Astrocyte (in vitro differentiated cells and primary cell): ENCODE measurements at regions not wholly inside any gene's neighbourhood (a gene's known extent, or its start where the extent isn't known, plus 50 kb on each side); places are given as distances from the start of the nearest gene placed in this dataset.

Experiments
- DNase-seq: peaks from one replicate; pipeline ENCODE4 v3.0.0-alpha.2; 2010; ENCODE audit warnings: low read depth
- FAIRE-seq: peaks from 2 replicates; lab custom pipeline; 2011; peaks lifted over from hg19 to GRCh38; lab: Jason Lieb, UNC
- H2AFZ ChIP-seq: 2 replicates; pipeline ENCODE4 v1.6.0; 2012; ENCODE audit warnings: low read depth, low read length, inconsistent platforms
- H3K27ac ChIP-seq: 2 replicates; pipeline ENCODE4 v1.5.1; 2011; ENCODE audit warnings: low read depth, low read length, inconsistent platforms
- H3K27me3 ChIP-seq: 2 replicates; pipeline ENCODE4 v1.6.0; 2011; ENCODE audit warnings: low read length, inconsistent platforms; ENCODE audit not compliant: insufficient read depth
- H3K36me3 ChIP-seq: 2 replicates; pipeline ENCODE4 v1.5.1; 2011; ENCODE audit warnings: low read length, inconsistent platforms; ENCODE audit not compliant: insufficient read depth
- H3K4me1 ChIP-seq: 2 replicates; pipeline ENCODE4 v1.5.1; 2011; ENCODE audit warnings: low read length, inconsistent platforms; ENCODE audit not compliant: insufficient read depth
- H3K4me2 ChIP-seq: 2 replicates; pipeline ENCODE4 v1.6.0; 2012; ENCODE audit warnings: low read length, inconsistent platforms
- H3K4me3 ChIP-seq: 2 replicates; pipeline ENCODE4 v1.5.1; 2011; ENCODE audit warnings: low read depth, mild to moderate bottlenecking, low read length, inconsistent platforms; ENCODE audit not compliant: insufficient read depth
- H3K79me2 ChIP-seq: 2 replicates; pipeline ENCODE4 v1.6.0; 2012; ENCODE audit warnings: mild to moderate bottlenecking, low read length, inconsistent platforms; ENCODE audit not compliant: insufficient read depth
- H3K9ac ChIP-seq: 2 replicates; pipeline ENCODE4 v1.6.0; 2012; ENCODE audit warnings: mild to moderate bottlenecking, low read length, inconsistent platforms
- H3K9me3 ChIP-seq: 2 replicates; pipeline ENCODE4 v1.5.1; 2012; ENCODE audit warnings: low read depth, mild to moderate bottlenecking, low read length, inconsistent platforms; ENCODE audit not compliant: insufficient read depth
- H4K20me1 ChIP-seq: 2 replicates; pipeline ENCODE4 v1.6.0; 2012; ENCODE audit warnings: low read length, inconsistent platforms; ENCODE audit not compliant: insufficient read depth
- H3K27ac Mint-ChIP-seq: one replicate; pipeline ENCODE4 v1.8.0; 2021; ENCODE audit warnings: mild to moderate bottlenecking, mixed read lengths; ENCODE audit not compliant: unreplicated experiment
- H3K27me3 Mint-ChIP-seq: one replicate; pipeline ENCODE4 v1.8.0; 2021; ENCODE audit warnings: low read depth, mixed read lengths; ENCODE audit not compliant: unreplicated experiment
- H3K36me3 Mint-ChIP-seq: one replicate; pipeline ENCODE4 v1.8.0; 2021; ENCODE audit warnings: low read depth, mixed read lengths; ENCODE audit not compliant: unreplicated experiment
- H3K4me1 Mint-ChIP-seq: one replicate; pipeline ENCODE4 v1.8.0; 2021; ENCODE audit warnings: low read depth, mixed read lengths; ENCODE audit not compliant: unreplicated experiment
- H3K4me3 Mint-ChIP-seq: one replicate; pipeline ENCODE4 v1.8.0; 2021; ENCODE audit warnings: mild to moderate bottlenecking, moderate library complexity, mixed read lengths; ENCODE audit not compliant: unreplicated experiment
- H3K9me3 Mint-ChIP-seq: one replicate; pipeline ENCODE4 v1.8.0; 2021; ENCODE audit warnings: mild to moderate bottlenecking, mixed read lengths; ENCODE audit not compliant: unreplicated experiment
- CTCF ChIP-seq: IDR thresholded peaks from 2 replicates; pipeline ENCODE4 v1.5.1; 2011; ENCODE audit warnings: low read depth, mild to moderate bottlenecking, inconsistent platforms, low read length, moderate library complexity; ENCODE audit not compliant: insufficient read depth
- EZH2 ChIP-seq: IDR thresholded peaks from 2 replicates; pipeline ENCODE4 v1.6.1; 2012; ENCODE audit warnings: mild to moderate bottlenecking, low read length, inconsistent platforms; ENCODE audit not compliant: insufficient read depth

GRCh38 chr20:24738058-24738775 is 210.9 kb upstream of the CST7 start:
- no peak for FAIRE-seq
- no peaks in the 10 kb centered on the region for H3K36me3 Mint-ChIP-seq
- H2AFZ ChIP-seq: no peak overlapping the region
- H3K9me3 Mint-ChIP-seq: no peaks in the 10 kb centered on the region
- H3K79me2 ChIP-seq: no peaks in the 10 kb centered on the region
- no peaks in the 10 kb centered on the region for H3K4me1 Mint-ChIP-seq
- no peak overlapping the region for H3K9ac ChIP-seq
- no peaks in the 10 kb centered on the region for H3K36me3 ChIP-seq
- H3K27me3 ChIP-seq: no peaks in the 10 kb centered on the region
- TF ChIP-seq CTCF (no peak), EZH2 (no peak)
- H3K4me1 ChIP-seq: peaks cover 3% of the 10 kb centered on the region
- H3K4me2 ChIP-seq: no peak overlapping the region
- H3K27ac ChIP-seq: no peak overlapping the region
- DNase-seq: no peak
- H3K4me3 ChIP-seq: no peak overlapping the region
- no peaks in the 10 kb centered on the region for H4K20me1 ChIP-seq
- H3K27me3 Mint-ChIP-seq: peaks cover 24% of the 10 kb centered on the region
- H3K9me3 ChIP-seq: no peaks in the 10 kb centered on the region
- no peak overlapping the region for H3K4me3 Mint-ChIP-seq
- H3K27ac Mint-ChIP-seq: no peak overlapping the region

GRCh38 chr20:24738981-24739633 is 210.0 kb upstream of the CST7 start:
- Histone ChIP-seq H2AFZ (no peak overlapping the region), H3K9ac (no peak overlapping the region), H3K9me3 (no peaks in the 10 kb centered on the region), H3K4me1 (peaks cover 3% of the 10 kb centered on the region), H3K27ac (no peak overlapping the region), H3K79me2 (no peaks in the 10 kb centered on the region), H3K4me2 (no peak overlapping the region), H3K27me3 (no peaks in the 10 kb centered on the region), H3K36me3 (no peaks in the 10 kb centered on the region), H4K20me1 (no peaks in the 10 kb centered on the region), H3K4me3 (no peak overlapping the region)
- no peak overlapping the region for H3K27ac Mint-ChIP-seq
- peaks cover 19% of the 10 kb centered on the region for H3K27me3 Mint-ChIP-seq
- H3K4me1 Mint-ChIP-seq: no peaks in the 10 kb centered on the region
- H3K4me3 Mint-ChIP-seq: no peak overlapping the region
- no peak for TF ChIP-seq EZH2
- TF ChIP-seq CTCF: no peak
- no peaks in the 10 kb centered on the region for H3K9me3 Mint-ChIP-seq
- FAIRE-seq (no peak), DNase-seq (no peak)
- H3K36me3 Mint-ChIP-seq: no peaks in the 10 kb centered on the region

DNA sequence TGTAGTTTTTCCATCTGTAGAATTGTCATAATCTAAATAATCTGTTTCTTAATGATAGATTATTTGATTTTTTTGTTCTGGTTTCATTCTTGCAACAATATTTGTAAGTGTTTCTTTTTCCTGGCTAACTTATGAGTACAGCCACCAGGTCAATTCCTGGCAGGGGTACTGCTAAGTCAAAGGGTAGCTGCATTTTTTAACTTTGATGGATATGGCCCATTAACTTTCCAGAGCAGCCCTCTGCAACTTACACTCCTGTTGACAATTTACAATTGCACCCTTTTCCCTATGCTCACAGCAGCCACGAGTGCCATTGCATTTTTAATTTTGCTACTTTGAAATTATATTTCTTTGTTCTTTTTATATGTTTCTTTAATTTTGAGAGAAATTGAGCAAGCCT is 209.3 kb upstream of the CST7 start:
- Histone ChIP-seq H3K27ac (no peak overlapping the region), H3K9me3 (no peaks in the 10 kb centered on the region), H3K4me3 (no peak overlapping the region), H3K79me2 (no peaks in the 10 kb centered on the region), H2AFZ (no peak overlapping the region), H3K36me3 (no peaks in the 10 kb centered on the region), H3K4me2 (no peak overlapping the region), H3K4me1 (peaks cover 3% of the 10 kb centered on the region), H3K27me3 (no peaks in the 10 kb centered on the region), H4K20me1 (no peaks in the 10 kb centered on the region), H3K9ac (no peak overlapping the region)
- DNase-seq (no peak), FAIRE-seq (no peak)
- no peaks in the 10 kb centered on the region for H3K4me1 Mint-ChIP-seq
- TF ChIP-seq EZH2: no peak
- peaks cover 19% of the 10 kb centered on the region for H3K27me3 Mint-ChIP-seq
- no peaks in the 10 kb centered on the region for H3K36me3 Mint-ChIP-seq
- no peak overlapping the region for H3K27ac Mint-ChIP-seq
- H3K9me3 Mint-ChIP-seq: no peaks in the 10 kb centered on the region
- H3K4me3 Mint-ChIP-seq: no peak overlapping the region
